ENCODE measurements at regions not wholly inside any gene's neighbourhood (a gene's known extent, or its start where the extent isn't known, plus 50 kb on each side); places are given as distances from the start of the nearest gene placed in this dataset.
"Not testable (repeated sequence)": the region's sequence is repeated elsewhere in the genome, so short reads cannot be mapped to it uniquely, and the experiment has no call there.

GRCh38 chr10:62981096-62981495 lies 152.0 kb upstream of the NRBF2 start:
- TF ChIP-seq CTCF (conservative IDR thresholded peaks at IDR 0.05) = no peak
- H3K27ac ChIP-seq = no peak overlapping the region

- TF ChIP-seq CTCF (conservative IDR thresholded peaks at IDR 0.05) = no peak
- no peak overlapping the region for H3K27ac ChIP-seq
These were observed 152.4 kb upstream of the NRBF2 start for GRCh38 chr10:62980687-62981086.

- no peak for TF ChIP-seq CTCF (conservative IDR thresholded peaks at IDR 0.05)
- no peak overlapping the region for H3K27ac ChIP-seq
These were observed 153.2 kb upstream of the NRBF2 start for GRCh38 chr10:62979921-62980320.

GRCh38 chr10:62978482-62978881 lies 154.6 kb upstream of the NRBF2 start:
- no peak for TF ChIP-seq CTCF (conservative IDR thresholded peaks at IDR 0.05)

GRCh38 chr10:62974795-62975194 lies 158.3 kb upstream of the NRBF2 start:
- not testable (repeated sequence) for H3K27ac ChIP-seq

More at GRCh38 chr10:62978482-62978881, 154.6 kb upstream of the NRBF2 start:
- no peak overlapping the region for H3K27ac ChIP-seq

- no peak overlapping the region for H3K27ac ChIP-seq
- TF ChIP-seq CTCF (conservative IDR thresholded peaks at IDR 0.05) = no peak
These were observed 155.9 kb upstream of the EGR2 start for GRCh38 chr10:62972103-62972502.

GRCh38 chr10:62964026-62964425 lies 147.9 kb upstream of the EGR2 start:
- H3K27ac ChIP-seq = no peak overlapping the region
- no peak for TF ChIP-seq CTCF (conservative IDR thresholded peaks at IDR 0.05)

- H3K27ac ChIP-seq = no peak overlapping the region
- no peak for TF ChIP-seq CTCF (conservative IDR thresholded peaks at IDR 0.05)
These were observed 145.9 kb upstream of the EGR2 start for GRCh38 chr10:62961951-62962523.
